Stimulated activated CD8-positive, alpha-beta memory T cell treated with anti-CD3 and anti-CD28 coated beads, Interleukin-15, amount 100 ng/mL, for 48 hours (primary cell): ENCODE measurements at regions not wholly inside any gene's neighbourhood (a gene's known extent, or its start where the extent isn't known, plus 50 kb on each side); places are given as distances from the start of the nearest gene placed in this dataset.
"Not testable (repeated sequence)": the region's sequence is repeated elsewhere in the genome, so short reads cannot be mapped to it uniquely, and the experiment has no call there.

Source experiments
- DNase-seq, 2 donors: peaks; one replicate each; pipeline ENCODE4 v3.0.0-alpha.2; 2020; ENCODE audit warnings: low read depth in 2 of 2

DNA sequence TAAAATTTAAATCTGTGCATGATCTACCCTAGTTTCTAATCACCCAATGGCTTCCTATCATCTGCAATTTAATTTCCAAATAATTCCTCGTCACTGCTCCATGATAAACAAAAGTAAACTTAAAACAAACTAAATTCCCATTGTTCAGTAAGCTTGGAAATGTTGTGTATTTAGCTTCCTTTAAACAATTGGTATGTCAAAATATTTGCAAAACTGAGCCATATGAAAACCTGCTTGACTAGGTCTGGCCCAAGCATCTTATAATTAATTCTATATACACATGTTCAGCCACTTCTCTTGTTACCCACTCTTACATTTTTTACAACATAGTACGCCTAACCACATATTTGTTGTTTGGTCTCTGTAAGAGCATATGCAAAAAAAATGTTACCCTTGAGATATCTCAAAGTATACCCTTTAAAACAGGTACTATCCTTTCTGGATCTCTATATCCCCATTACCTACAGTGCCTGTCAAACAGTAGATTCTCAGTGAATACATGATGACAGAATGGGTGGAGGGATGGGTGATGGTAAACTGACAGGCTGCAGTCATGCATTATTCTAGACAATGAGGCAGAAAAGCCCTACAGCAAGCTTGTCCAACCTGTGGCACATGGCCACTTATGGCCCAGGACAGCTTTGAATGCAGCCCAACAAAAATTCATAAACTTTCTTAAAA, 1277.9 kb upstream of the TENM4 start:
- no peak for DNase-seq

DNA sequence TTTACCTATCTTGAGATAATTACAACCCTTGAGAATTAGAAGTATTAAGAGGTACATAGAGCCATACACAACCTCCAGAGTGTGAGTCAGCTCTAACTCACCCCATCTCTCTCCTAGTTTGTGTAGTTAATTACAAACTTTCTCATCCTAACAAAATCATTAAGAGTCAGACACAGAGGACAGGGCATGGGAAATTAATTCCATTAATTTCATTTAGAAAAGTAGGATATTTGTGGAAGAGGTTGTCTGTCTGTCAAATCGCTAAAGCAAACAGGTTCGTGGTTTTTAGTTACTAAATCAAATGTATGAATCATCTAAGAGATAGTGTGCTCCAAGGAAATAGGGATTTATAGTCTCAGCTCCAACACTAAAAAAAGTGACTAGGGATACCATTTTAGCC, 1261.4 kb upstream of the TENM4 start:
- no peak for DNase-seq

GRCh38 chr11:80700386-80700785, 1259.6 kb upstream of the TENM4 start:
- no peak for DNase-seq

GRCh38 chr11:80699406-80700177, 1258.8 kb upstream of the TENM4 start:
- not testable (repeated sequence) for DNase-seq

DNA sequence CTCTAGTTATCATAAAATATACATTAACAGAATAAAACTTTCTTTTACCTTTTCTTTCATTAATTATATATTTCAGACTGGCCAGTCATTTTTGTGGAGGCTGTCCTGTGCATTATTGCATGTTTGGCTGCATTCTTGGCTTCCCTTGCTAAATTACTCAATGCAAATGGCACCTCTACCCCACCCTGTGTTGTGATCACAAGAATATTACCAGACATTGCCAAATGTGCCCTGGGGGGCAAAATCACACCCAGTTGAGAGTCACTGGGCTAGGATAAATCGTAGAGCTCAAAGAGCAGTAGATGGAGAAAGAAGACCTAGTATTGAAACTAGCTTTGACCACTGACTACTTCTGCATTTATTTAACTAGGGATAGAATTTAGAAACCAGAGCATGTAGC, 1257.8 kb upstream of the TENM4 start:
- DNase-seq = no peak

DNA sequence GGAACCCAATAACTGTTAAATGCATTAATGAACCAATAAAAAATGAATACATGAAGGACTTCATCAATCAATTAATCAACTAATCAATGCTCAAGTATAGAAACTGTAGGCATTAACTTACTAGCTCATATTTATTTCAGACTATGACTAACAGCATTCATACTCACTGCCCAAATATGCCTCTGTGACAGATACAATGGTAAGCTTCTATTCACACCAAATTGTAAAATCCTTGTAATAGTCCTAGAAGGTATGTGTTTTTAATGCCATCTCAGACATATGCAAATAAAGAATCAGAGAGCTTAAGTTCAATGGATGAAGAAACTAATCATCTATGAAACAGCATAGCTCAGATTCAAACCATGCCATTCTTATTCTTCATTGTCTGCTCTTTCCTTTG, 1253.6 kb upstream of the TENM4 start:
- no peak for DNase-seq

- DNase-seq = no peak
Measured at GRCh38 chr11:80687941-80688340, 1247.1 kb upstream of the TENM4 start.

- no peak for DNase-seq
Measured at GRCh38 chr11:80686889-80687288, 1246.1 kb upstream of the TENM4 start.

DNA sequence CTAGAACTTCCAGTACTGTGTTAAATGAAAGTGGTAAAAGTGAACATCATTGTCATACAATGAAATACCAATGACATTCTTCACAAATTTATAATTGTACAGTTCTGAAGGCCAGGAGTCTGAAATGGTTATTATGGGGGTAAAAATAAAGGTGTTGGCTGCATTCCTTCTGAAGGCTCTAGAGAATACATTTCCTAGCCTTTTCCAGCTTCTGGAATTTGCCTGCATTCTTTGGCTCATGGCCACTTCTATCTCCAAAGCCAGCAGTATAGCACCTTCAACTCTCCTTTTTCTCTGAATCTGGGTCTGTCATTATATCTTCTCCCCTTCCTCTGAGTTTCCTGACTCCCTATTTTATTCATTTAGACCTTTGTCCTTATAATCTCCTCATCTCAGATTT, 1232.7 kb upstream of the TENM4 start:
- no peak for DNase-seq

DNA sequence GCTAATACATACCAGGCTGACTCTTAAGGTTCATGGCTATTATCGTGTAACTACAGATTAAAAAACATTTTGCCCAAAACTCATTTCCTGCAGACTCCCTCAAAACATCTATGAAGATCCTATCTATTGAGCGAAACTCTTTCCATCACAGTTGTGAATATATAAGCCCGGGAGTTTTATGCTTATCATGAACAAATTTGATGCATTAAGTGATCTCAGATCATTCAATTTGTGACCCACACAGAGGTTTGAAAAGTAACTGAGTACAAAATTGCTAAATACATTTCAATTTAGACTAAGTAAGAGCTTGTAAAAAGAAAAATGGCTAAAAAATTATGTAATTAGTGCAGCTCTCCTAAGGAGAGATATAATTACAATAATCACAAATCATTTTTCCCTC, 1228.8 kb upstream of the TENM4 start:
- no peak for DNase-seq

- no peak for DNase-seq
Measured at GRCh38 chr11:80668039-80668438, 1227.2 kb upstream of the TENM4 start.

GRCh38 chr11:80655834-80656233, 1215.0 kb upstream of the TENM4 start:
- DNase-seq = no peak

GRCh38 chr11:80650966-80651365, 1210.1 kb upstream of the TENM4 start:
- DNase-seq = no peak

DNA sequence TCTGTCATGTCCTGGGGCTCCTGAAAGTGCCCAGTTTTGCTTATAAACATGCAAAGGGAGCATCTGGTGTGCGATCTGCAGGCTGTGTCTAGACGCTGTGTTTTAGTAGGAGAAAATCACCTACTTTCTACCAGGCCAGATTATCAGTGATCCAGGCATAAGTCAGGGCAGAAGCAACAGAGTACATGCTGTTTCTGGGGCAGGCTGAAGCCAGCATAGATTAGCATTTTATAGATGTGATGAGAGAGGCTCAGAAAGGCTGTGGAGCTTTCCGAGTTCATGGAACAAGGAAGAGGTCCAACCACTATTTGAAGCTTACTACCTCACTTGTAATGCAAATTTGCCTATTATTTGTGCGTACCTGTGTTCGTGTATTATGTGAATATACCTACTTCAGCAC, 1208.4 kb upstream of the TENM4 start:
- no peak for DNase-seq

- no peak for DNase-seq
Measured at GRCh38 chr11:80638296-80638695, 1197.5 kb upstream of the TENM4 start.

DNA sequence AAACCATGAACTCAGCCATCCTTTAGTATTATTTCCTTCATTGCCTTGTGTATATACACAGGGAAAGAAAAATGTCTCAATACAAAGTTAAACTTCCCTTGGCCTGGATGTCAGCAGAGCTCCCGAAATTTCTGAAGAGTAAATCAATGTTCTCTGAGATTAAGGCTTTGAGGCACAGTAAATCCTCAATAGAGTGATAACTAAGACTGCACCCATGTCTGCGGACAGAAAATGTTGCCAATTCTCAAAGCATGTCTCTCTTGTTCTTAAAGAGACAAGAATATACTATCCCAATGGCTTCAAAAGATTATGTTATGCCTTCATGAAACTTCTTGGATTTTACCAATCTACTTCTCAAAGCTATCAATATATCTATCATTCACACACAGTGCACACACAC, 1196.7 kb upstream of the TENM4 start:
- DNase-seq = no peak

- DNase-seq = no peak
Measured at GRCh38 chr11:80636999-80637398, 1196.2 kb upstream of the TENM4 start.

DNA sequence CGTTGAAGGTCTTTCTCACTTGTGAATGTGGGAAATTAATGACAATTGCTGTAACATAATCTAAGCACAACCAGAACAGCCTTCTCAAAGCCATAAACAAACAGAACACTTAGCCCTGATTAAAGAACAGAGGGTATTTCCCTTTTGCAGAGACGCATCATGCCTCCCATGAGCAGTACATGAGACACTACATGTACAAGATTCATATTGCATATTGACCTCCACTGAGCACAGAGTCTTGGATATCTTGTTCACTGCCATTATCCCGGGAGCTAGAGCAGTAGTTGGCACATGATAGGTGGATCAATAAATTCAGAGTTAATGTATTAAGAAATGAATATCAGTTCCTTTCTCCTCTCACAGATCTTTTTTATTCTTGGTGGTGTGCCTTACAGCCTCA, 1194.3 kb upstream of the TENM4 start:
- no peak for DNase-seq

GRCh38 chr11:80632691-80633090, 1191.9 kb upstream of the TENM4 start:
- no peak for DNase-seq

GRCh38 chr11:80632156-80632555, 1191.3 kb upstream of the TENM4 start:
- DNase-seq = no peak

DNA sequence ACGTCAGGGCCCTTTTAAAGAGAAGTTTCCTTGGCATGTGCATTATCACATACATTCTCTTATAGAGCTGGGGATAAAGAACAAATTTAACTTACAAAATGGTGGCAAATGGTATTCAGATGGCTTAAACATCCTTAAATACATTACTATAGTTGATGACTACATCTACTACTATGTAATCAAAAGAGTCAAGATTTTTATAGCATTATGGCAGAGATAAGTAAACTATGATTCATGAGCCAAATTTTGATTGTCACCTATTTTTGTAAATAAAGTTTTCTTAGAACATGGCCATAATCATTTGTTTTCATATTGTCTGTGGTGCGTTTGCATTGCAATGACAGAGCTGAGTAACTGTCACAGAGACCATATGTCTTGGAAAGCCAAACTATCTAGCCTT, 1188.6 kb upstream of the TENM4 start:
- no peak for DNase-seq

- no peak for DNase-seq
Measured at GRCh38 chr11:80627364-80627763, 1186.5 kb upstream of the TENM4 start.

DNA sequence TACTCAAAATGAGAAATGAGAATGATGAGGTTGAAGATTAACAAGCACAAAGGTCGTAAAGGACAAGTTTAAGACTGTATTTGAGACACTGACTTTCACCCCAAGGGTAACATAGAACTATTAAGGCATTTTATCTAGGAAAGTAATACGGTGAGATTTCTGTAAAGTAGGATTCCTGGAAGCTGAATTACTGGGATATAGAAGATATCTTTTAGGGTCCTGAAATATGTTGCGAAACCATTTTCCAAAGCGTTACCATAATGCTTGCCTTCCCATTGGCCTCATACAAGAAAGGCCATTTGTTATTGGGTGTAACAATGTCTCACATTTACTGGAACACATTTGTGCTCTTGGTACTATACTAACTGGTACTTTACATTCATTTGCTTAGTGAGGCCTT, 1185.9 kb upstream of the TENM4 start:
- no peak for DNase-seq

DNA sequence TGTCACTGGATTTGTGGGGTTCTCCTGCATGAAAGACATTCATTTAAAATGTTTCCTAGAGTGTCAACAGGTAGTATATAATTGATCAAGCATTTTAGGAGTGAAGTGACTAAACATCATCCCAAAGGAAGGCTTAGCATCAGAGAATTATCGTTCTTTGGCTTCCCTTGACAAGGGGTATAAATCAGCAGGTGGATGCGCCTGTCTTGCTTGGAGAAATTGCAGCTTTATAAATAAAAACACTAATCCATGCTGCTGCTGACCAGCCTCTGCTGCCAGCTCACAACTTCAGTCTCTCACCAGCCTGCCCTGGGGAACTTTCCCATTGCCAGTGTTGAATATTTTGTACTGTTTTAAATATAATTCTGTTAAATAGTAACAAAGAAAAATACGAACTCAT, 1184.7 kb upstream of the TENM4 start:
- DNase-seq = no peak
